Mesendoderm (in vitro differentiated cells): ENCODE measurements at regions not wholly inside any gene's neighbourhood (a gene's known extent, or its start where the extent isn't known, plus 50 kb on each side); places are given as distances from the start of the nearest gene placed in this dataset.

ENCODE experiments used
- DNase-seq: peaks from one replicate; pipeline ENCODE4 v3.0.0; 2013
- H2AK5ac ChIP-seq: 2 replicates; pipeline ENCODE4 v1.6.1; 2013; ENCODE audit warnings: low read length, inconsistent platforms
- H2BK120ac ChIP-seq: 2 replicates; pipeline ENCODE4 v1.6.1; 2013; ENCODE audit warnings: low read depth, mild to moderate bottlenecking, low read length, moderate library complexity, mixed read lengths
- H2BK15ac ChIP-seq: replicated peaks from 2 replicates; pipeline ENCODE4 v1.6.1; 2013; ENCODE audit warnings: low read depth, mild to moderate bottlenecking, moderate library complexity
- H2BK5ac ChIP-seq: 2 replicates; pipeline ENCODE4 v1.6.1; 2013; ENCODE audit warnings: low read length, inconsistent platforms
- H3K18ac ChIP-seq: 2 replicates; pipeline ENCODE4 v1.6.1; 2013; ENCODE audit warnings: mild to moderate bottlenecking, low read length, mixed read lengths
- H3K23ac ChIP-seq: one replicate; pipeline ENCODE4 v1.6.1; 2013; ENCODE audit warnings: low read length
- H3K27ac ChIP-seq: 2 replicates; pipeline ENCODE4 v1.5.1; 2013; ENCODE audit warnings: low read depth, mild to moderate bottlenecking, inconsistent platforms, low read length, moderate library complexity
- H3K27me3 ChIP-seq: 2 replicates; pipeline ENCODE4 v1.6.1; 2013; ENCODE audit warnings: low read length, control low read depth, mild to moderate bottlenecking, inconsistent platforms; ENCODE audit not compliant: insufficient read depth, poor library complexity
- H3K36me3 ChIP-seq: 2 replicates; pipeline ENCODE4 v1.6.1; 2013; ENCODE audit warnings: low read length, inconsistent platforms; ENCODE audit not compliant: control insufficient read depth, insufficient read depth
- H3K4ac ChIP-seq: one replicate; pipeline ENCODE4 v1.6.1; 2013; ENCODE audit warnings: low read depth, mild to moderate bottlenecking, low read length, moderate library complexity
- H3K4me1 ChIP-seq: 2 replicates; pipeline ENCODE4 v1.6.1; 2013; ENCODE audit warnings: low read depth, low read length, inconsistent platforms; ENCODE audit not compliant: control insufficient read depth
- H3K4me2 ChIP-seq: 2 replicates; pipeline ENCODE4 v1.6.1; 2013; ENCODE audit warnings: low read length
- H3K4me3 ChIP-seq: 2 replicates; pipeline ENCODE4 v1.5.1; 2013; ENCODE audit warnings: mild to moderate bottlenecking, low read length
- H3K56ac ChIP-seq: one replicate; pipeline ENCODE4 v1.6.1; 2013; ENCODE audit warnings: low read length
- H3K79me1 ChIP-seq: 2 replicates; pipeline ENCODE4 v1.6.1; 2013; ENCODE audit warnings: low read length, inconsistent platforms
- H3K79me2 ChIP-seq: 2 replicates; pipeline ENCODE4 v1.6.1; 2013; ENCODE audit warnings: mild to moderate bottlenecking, low read length; ENCODE audit not compliant: control insufficient read depth, insufficient read depth
- H3K9ac ChIP-seq: 2 replicates; pipeline ENCODE4 v1.6.1; 2013; ENCODE audit warnings: low read length, inconsistent platforms
- H4K5ac ChIP-seq: one replicate; pipeline ENCODE4 v1.6.1; 2013; ENCODE audit warnings: low read length
- H4K8ac ChIP-seq: one replicate; pipeline ENCODE4 v1.6.1; 2013; ENCODE audit warnings: low read depth, mild to moderate bottlenecking, control low read depth, low read length, moderate library complexity
- WGBS: extraction: QIAGEN DNeasy Blood & Tissue Kit; methylation state at CpG from one replicate; pipeline ENCODE4 v1.1.7; 2013; ENCODE audit warnings: low lambda C conversion rate, missing lambda C conversion rate; ENCODE audit not compliant: insufficient coverage; ENCODE audit errors: extremely low coverage; 5-methylcytosine and 5-hydroxymethylcytosine counted together

DNA sequence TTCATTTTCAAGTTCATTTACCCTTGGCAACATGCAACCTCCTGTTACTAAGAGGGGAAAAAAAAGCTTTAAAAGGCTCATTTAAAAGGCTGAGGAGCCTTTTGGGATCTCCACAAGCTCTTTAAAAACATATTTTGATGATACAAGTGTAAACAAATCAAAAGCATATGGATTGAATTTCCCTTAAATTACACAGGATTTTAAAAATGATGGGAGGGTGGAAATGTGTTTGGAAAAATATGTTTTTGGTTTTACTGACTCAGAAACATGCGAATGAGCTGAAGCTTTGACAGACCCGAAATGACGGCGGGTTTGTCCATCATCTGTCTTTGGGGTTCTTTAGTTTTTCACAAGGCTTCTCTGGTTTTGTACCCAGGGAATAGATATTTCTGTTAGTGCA lies 180.6 kb upstream of the CCDC68 start:
- H3K79me2 ChIP-seq, result no peaks in the 10 kb centered on the region
- H2AK5ac ChIP-seq, result no peak overlapping the region
- no peaks in the 10 kb centered on the region for H3K79me1 ChIP-seq
- no peaks in the 10 kb centered on the region for H3K4me1 ChIP-seq
- no peak overlapping the region for H3K4me2 ChIP-seq
- no peak overlapping the region for H3K4ac ChIP-seq
- H3K23ac ChIP-seq, result no peak overlapping the region
- H4K5ac ChIP-seq, result no peak overlapping the region
- no peak overlapping the region for H3K27ac ChIP-seq
- H2BK120ac ChIP-seq, result no peak overlapping the region
- no CpG with 5 or more reads among the region's 4 CpGs for WGBS
- no peak overlapping the region for H3K9ac ChIP-seq
- no peaks in the 10 kb centered on the region for H3K36me3 ChIP-seq
- no peak overlapping the region for H2BK5ac ChIP-seq
- H3K27me3 ChIP-seq, result no peaks in the 10 kb centered on the region
- no peak overlapping the region for H4K8ac ChIP-seq
- H3K18ac ChIP-seq, result no peak overlapping the region
- no peak overlapping the region for H2BK15ac ChIP-seq
- H3K56ac ChIP-seq, result no peak overlapping the region
- DNase-seq, result no peak
- H3K4me3 ChIP-seq, result no peak overlapping the region

DNA sequence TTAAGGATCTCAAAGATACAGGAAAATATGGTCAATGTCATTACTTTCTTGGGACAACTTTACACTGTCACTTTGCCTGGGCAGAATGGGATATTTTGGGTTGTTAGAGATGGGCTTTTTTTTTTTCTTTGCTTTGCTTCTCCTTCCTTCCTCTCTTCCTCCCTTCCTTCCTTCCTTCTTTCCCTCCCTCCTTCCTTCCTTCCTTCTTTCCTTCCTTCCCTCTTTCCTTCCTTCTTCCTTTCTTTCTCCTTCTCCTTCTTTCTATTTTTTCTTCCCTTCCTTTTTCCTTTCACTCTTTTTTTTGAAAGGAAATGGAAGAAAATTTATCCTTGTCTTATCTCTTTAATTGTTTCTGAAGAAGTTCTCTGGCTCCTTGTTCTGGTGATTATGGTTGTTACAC lies 180.0 kb upstream of the CCDC68 start:
- H3K4me2 ChIP-seq, result no peak overlapping the region
- H2AK5ac ChIP-seq, result no peak overlapping the region
- no peak overlapping the region for H3K18ac ChIP-seq
- no peak overlapping the region for H2BK120ac ChIP-seq
- no peak overlapping the region for H3K9ac ChIP-seq
- no peaks in the 10 kb centered on the region for H3K27me3 ChIP-seq
- no peaks in the 10 kb centered on the region for H3K79me2 ChIP-seq
- no peak overlapping the region for H2BK5ac ChIP-seq
- H3K4ac ChIP-seq, result no peak overlapping the region
- DNase-seq, result no peak
- no peak overlapping the region for H4K8ac ChIP-seq
- H3K23ac ChIP-seq, result no peak overlapping the region
- H4K5ac ChIP-seq, result no peak overlapping the region
- no peak overlapping the region for H3K4me3 ChIP-seq
- H3K36me3 ChIP-seq, result no peaks in the 10 kb centered on the region
- H3K79me1 ChIP-seq, result no peaks in the 10 kb centered on the region
- H3K27ac ChIP-seq, result no peak overlapping the region
- H2BK15ac ChIP-seq, result no peak overlapping the region
- no peak overlapping the region for H3K56ac ChIP-seq
- no peaks in the 10 kb centered on the region for H3K4me1 ChIP-seq

DNA sequence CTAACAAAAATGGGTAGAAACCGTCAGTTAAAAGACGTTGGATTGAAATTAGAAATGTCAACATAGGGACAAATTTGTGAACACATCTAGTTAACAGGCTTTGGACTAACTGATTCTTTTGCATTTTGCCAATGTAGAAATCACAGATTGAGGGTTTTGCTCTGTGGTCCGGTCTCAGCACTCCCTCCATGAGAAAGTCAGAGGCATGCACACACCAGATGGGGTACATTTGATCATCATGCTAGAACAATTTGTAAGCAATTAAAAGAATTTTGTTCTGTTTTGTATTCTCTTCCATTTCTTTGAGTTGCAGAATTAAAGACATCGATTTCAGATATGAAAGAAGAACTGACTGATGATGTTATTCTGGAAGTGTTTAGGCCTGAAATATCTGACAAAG lies 179.1 kb upstream of the CCDC68 start:
- no peaks in the 10 kb centered on the region for H3K79me1 ChIP-seq
- H3K4me1 ChIP-seq, result no peaks in the 10 kb centered on the region
- H3K18ac ChIP-seq, result no peak overlapping the region
- no peaks in the 10 kb centered on the region for H3K79me2 ChIP-seq
- DNase-seq, result no peak
- H2BK15ac ChIP-seq, result no peak overlapping the region
- no peak overlapping the region for H3K27ac ChIP-seq
- no CpG with 5 or more reads among the region's 4 CpGs for WGBS
- H3K56ac ChIP-seq, result no peak overlapping the region
- no peak overlapping the region for H3K4ac ChIP-seq
- no peak overlapping the region for H3K9ac ChIP-seq
- no peak overlapping the region for H2BK5ac ChIP-seq
- H3K4me2 ChIP-seq, result no peak overlapping the region
- no peaks in the 10 kb centered on the region for H3K36me3 ChIP-seq
- no peak overlapping the region for H3K4me3 ChIP-seq
- H4K8ac ChIP-seq, result no peak overlapping the region
- no peak overlapping the region for H3K23ac ChIP-seq
- H4K5ac ChIP-seq, result no peak overlapping the region
- H2AK5ac ChIP-seq, result no peak overlapping the region
- no peaks in the 10 kb centered on the region for H3K27me3 ChIP-seq
- H2BK120ac ChIP-seq, result no peak overlapping the region

DNA sequence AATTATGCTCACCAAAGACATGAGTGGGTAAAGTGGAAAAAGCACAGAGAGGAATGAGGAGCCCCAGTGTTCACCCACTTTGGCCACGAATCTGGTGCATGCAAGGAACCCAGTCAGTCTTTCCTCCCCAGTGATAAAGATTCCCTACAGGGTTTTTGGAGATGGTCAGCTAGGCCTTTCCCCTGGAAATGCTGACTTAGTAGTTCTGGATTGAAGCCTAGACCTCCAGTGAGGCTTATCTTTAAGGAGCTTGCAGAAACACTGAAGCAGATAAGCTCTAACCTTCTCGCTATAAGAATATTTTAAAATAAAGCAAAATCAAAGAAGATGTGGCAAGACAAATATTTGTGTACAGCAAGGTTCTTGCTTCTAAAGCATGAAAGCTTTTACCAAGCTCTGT lies 178.3 kb upstream of the CCDC68 start:
- no peak overlapping the region for H3K56ac ChIP-seq
- H2BK5ac ChIP-seq, result no peak overlapping the region
- no peak overlapping the region for H4K5ac ChIP-seq
- H2BK15ac ChIP-seq, result no peak overlapping the region
- H3K23ac ChIP-seq, result no peak overlapping the region
- H2BK120ac ChIP-seq, result no peak overlapping the region
- H3K79me2 ChIP-seq, result no peaks in the 10 kb centered on the region
- no peaks in the 10 kb centered on the region for H3K36me3 ChIP-seq
- H3K79me1 ChIP-seq, result no peaks in the 10 kb centered on the region
- no CpG with 5 or more reads among the region's 2 CpGs for WGBS
- H2AK5ac ChIP-seq, result no peak overlapping the region
- no peak for DNase-seq
- H3K9ac ChIP-seq, result no peak overlapping the region
- H3K18ac ChIP-seq, result no peak overlapping the region
- H4K8ac ChIP-seq, result no peak overlapping the region
- H3K4me2 ChIP-seq, result no peak overlapping the region
- no peaks in the 10 kb centered on the region for H3K27me3 ChIP-seq
- H3K4ac ChIP-seq, result no peak overlapping the region
- no peaks in the 10 kb centered on the region for H3K4me1 ChIP-seq
- no peak overlapping the region for H3K27ac ChIP-seq
- H3K4me3 ChIP-seq, result no peak overlapping the region

DNA sequence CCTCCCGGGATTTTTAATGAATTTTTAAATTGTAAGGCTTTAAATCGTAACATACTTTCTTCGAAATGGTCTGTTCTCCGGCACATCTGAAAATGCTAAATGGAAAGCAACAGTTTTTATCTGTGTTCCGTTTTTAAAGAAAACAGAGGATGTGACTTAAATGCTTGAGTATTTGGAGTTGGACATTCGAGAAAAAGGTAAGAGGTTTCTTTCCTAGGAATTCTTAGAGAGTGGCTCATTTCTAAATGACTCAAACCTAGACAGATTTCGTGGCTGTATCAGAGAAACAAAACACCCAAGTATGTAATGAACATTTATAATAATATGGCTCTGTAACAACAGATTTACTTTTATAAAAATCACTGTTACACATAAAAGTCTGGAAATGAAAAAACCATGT lies 177.6 kb upstream of the CCDC68 start:
- no peak overlapping the region for H3K4ac ChIP-seq
- H3K4me1 ChIP-seq, result no peaks in the 10 kb centered on the region
- no peak overlapping the region for H4K8ac ChIP-seq
- no peak overlapping the region for H3K4me2 ChIP-seq
- no peak overlapping the region for H3K23ac ChIP-seq
- no peaks in the 10 kb centered on the region for H3K36me3 ChIP-seq
- no CpG with 5 or more reads among the region's 7 CpGs for WGBS
- no peaks in the 10 kb centered on the region for H3K27me3 ChIP-seq
- H3K56ac ChIP-seq, result no peak overlapping the region
- no peak overlapping the region for H2AK5ac ChIP-seq
- H3K9ac ChIP-seq, result no peak overlapping the region
- H3K79me1 ChIP-seq, result no peaks in the 10 kb centered on the region
- no peaks in the 10 kb centered on the region for H3K79me2 ChIP-seq
- H3K18ac ChIP-seq, result no peak overlapping the region
- H3K4me3 ChIP-seq, result no peak overlapping the region
- DNase-seq, result no peak
- no peak overlapping the region for H2BK5ac ChIP-seq
- H2BK120ac ChIP-seq, result no peak overlapping the region
- H3K27ac ChIP-seq, result no peak overlapping the region
- H2BK15ac ChIP-seq, result no peak overlapping the region
- no peak overlapping the region for H4K5ac ChIP-seq

DNA sequence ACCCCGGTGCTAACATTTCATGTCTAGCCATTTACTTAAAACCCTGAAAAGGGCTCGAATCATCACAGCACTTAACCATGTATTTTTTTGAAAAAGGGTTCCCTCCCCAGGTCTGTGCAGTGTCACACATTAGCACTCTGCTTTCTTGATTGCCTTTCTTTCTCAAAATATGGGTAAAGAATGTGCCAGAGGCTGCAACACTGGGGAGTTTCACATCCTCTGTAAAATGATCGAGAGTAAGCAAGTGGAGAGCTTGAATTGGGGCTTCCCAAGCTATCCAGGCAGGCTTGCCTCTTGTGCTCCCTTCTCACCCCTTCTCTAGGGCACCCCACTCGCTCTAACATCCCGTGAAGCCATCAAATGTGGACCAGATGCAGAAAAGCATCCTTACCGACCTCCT lies 177.0 kb upstream of the CCDC68 start:
- Histone ChIP-seq H2BK15ac (no peak overlapping the region), H3K4me3 (no peak overlapping the region), H3K36me3 (no peaks in the 10 kb centered on the region), H3K4me1 (no peaks in the 10 kb centered on the region), H2BK5ac (no peak overlapping the region), H3K18ac (no peak overlapping the region), H3K4ac (no peak overlapping the region), H3K4me2 (no peak overlapping the region), H3K9ac (no peak overlapping the region), H4K8ac (no peak overlapping the region), H3K27me3 (no peaks in the 10 kb centered on the region), H3K79me1 (no peaks in the 10 kb centered on the region), H4K5ac (no peak overlapping the region), H2AK5ac (no peak overlapping the region), H2BK120ac (no peak overlapping the region), H3K79me2 (no peaks in the 10 kb centered on the region), H3K23ac (no peak overlapping the region), H3K56ac (no peak overlapping the region), H3K27ac (no peak overlapping the region)
- no peak for DNase-seq
- WGBS, result no CpG with 5 or more reads among the region's 6 CpGs
